Body of pancreas (tissue), 4 donors: ENCODE measurements at regions not wholly inside any gene's neighbourhood (a gene's known extent, or its start where the extent isn't known, plus 50 kb on each side); places are given as distances from the start of the nearest gene placed in this dataset.

ENCODE experiments used
- ATAC-seq: fragments of 150-250 bp; one replicate; pipeline ENCODE4 v1.9.1; 2016
- DNase-seq, 4 donors: peaks; one replicate each; pipeline ENCODE4 v3.0.0-alpha.2; 2019
- H3K27ac ChIP-seq, 4 donors: fragments of 200-600 bp; sonication (generic); 1 replicate in 3 of 4; 2 replicates in 1 of 4; pipeline versions ENCODE4 v1.5.1 to v1.6.1; 2016 to 2019; ENCODE audit warnings: mild to moderate bottlenecking in 1 of 4, mixed read lengths in 1 of 4, moderate library complexity in 1 of 4
- H3K27me3 ChIP-seq, 2 donors: fragments of 200-600 bp; sonication (generic); one replicate each; pipeline ENCODE4 v1.6.0; 2016; ENCODE audit warnings: mild to moderate bottlenecking in 1 of 2
- H3K36me3 ChIP-seq, 2 donors: fragments of 200-600 bp; sonication (generic); replicated peaks in 1 of 2; 2 replicates each; pipeline ENCODE4 v1.5.1; 2016; ENCODE audit warnings: low read depth in 2 of 2; ENCODE audit not compliant: insufficient read depth in 1 of 2
- H3K4me1 ChIP-seq: fragments of 200-600 bp; sonication (generic); one replicate; pipeline ENCODE4 v1.6.0; 2016
- H3K4me3 ChIP-seq, 2 donors: fragments of 200-600 bp; sonication (generic); 1 replicate in 1 of 2; 2 replicates in 1 of 2; pipeline ENCODE4 v1.5.1; 2016 to 2019
- H3K9me3 ChIP-seq, 3 donors: fragments of 200-600 bp; sonication (generic); 1 replicate in 2 of 3; 2 replicates in 1 of 3; pipeline ENCODE4 v1.5.1; 2016
- CTCF ChIP-seq, 7 experiments: fragments of 450-650 bp in 4 of 7; fragments of 200-600 bp in 3 of 7; sonication (generic) in 3 of 7; IDR thresholded peaks; one replicate each; pipeline ENCODE4 v1.5.1; 2016 to 2019; ENCODE audit warnings: antibody characterized with exemption in 7 of 7
- POLR2A ChIP-seq, 3 donors: fragments of 450-650 bp; IDR thresholded peaks; one replicate each; pipeline ENCODE4 v1.6.1; 2016; ENCODE audit warnings: antibody characterized with exemption in 3 of 3, mild to moderate bottlenecking in 2 of 3
- WGBS, 2 donors: methylation state at CpG; one replicate each; pipeline ENCODE4 v1.1.5; 2017; 5-methylcytosine and 5-hydroxymethylcytosine counted together
- intact Hi-C: fragments of 100-400 bp; cut with DNase I; formaldehyde crosslinking; loops from one replicate; pipeline ENCODE4 v1.15.1; 2023

- 42 to 43% methylated on average over 4 of the region's 4 CpGs for WGBS, 2 donors
- Histone ChIP-seq H3K27me3 (no peaks in the 10 kb centered on the region), H3K4me3 (no peak overlapping the region), H3K36me3 (no peaks in the 10 kb centered on the region), H3K9me3 (no peaks in the 10 kb centered on the region), H3K27ac (no peak overlapping the region), H3K4me1 (no peaks in the 10 kb centered on the region)
- no peak for TF ChIP-seq CTCF (IDR thresholded peaks at IDR 0.05)
- TF ChIP-seq POLR2A (IDR thresholded peaks at IDR 0.05), result no peak
- DNase-seq, result no peak
- no peak for ATAC-seq
- intact Hi-C loops, result loop anchor here (10.0 kb wide), 1 partner anchor 359 kb away; no protein-coding TSS in a partner anchor
These were observed 64.9 kb downstream of the PTGS2 start for GRCh38 chr1:186615332-186615731.

GRCh38 chr1:186611156-186611555, 69.1 kb downstream of the PTGS2 start:
- no peak for DNase-seq
- ATAC-seq, result no peak
- Histone ChIP-seq H3K27ac (no peak overlapping the region), H3K4me1 (no peaks in the 10 kb centered on the region), H3K4me3 (no peak overlapping the region), H3K9me3 (no peaks in the 10 kb centered on the region), H3K36me3 (no peaks in the 10 kb centered on the region), H3K27me3 (no peaks in the 10 kb centered on the region)
- WGBS, 2 donors, result 79 to 91% methylated on average over 3 of the region's 3 CpGs
- no peak for TF ChIP-seq CTCF (IDR thresholded peaks at IDR 0.05)
- TF ChIP-seq POLR2A (IDR thresholded peaks at IDR 0.05), result no peak
- intact Hi-C loops, result loop anchor here (10.0 kb wide), 1 partner anchor 364 kb away; no protein-coding TSS in a partner anchor

- ATAC-seq, result no peak
- Histone ChIP-seq H3K36me3 (no peaks in the 10 kb centered on the region), H3K4me3 (no peak overlapping the region), H3K27me3 (no peaks in the 10 kb centered on the region), H3K27ac (no peak overlapping the region), H3K4me1 (no peaks in the 10 kb centered on the region), H3K9me3 (peaks cover 0 to 4% (median 0%) of the 10 kb centered on the region in 3 donors)
- TF ChIP-seq CTCF (IDR thresholded peaks at IDR 0.05) (no peak), POLR2A (IDR thresholded peaks at IDR 0.05) (no peak)
- DNase-seq, result no peak
- intact Hi-C loops, result no loop called here
These were observed 71.0 kb downstream of the PTGS2 start for GRCh38 chr1:186609183-186609582.

GRCh38 chr1:186605762-186606350, 74.4 kb downstream of the PTGS2 start:
- TF ChIP-seq POLR2A (IDR thresholded peaks at IDR 0.05), result no peak
- TF ChIP-seq CTCF (IDR thresholded peaks at IDR 0.05), result peak in 5 of 7 experiments; percentile 21 to 58 (median 37)
- no peaks in the 10 kb centered on the region for H3K36me3 ChIP-seq
- DNase-seq (peak in 2 of 4 donors; percentile 13 to 27), ATAC-seq (no peak)
- H3K4me1 ChIP-seq, result no peaks in the 10 kb centered on the region
- H3K27me3 ChIP-seq, result no peaks in the 10 kb centered on the region
- no peak overlapping the region for H3K27ac ChIP-seq
- peaks cover 0 to 4% (median 0%) of the 10 kb centered on the region in 3 donors for H3K9me3 ChIP-seq
- intact Hi-C loops, result no loop called here
- 19 to 32% methylated on average over 4 of the region's 4 CpGs for WGBS, 2 donors
- no peak overlapping the region for H3K4me3 ChIP-seq

- DNase-seq, result no peak
- TF ChIP-seq POLR2A (IDR thresholded peaks at IDR 0.05), result no peak
- no peak for TF ChIP-seq CTCF (IDR thresholded peaks at IDR 0.05)
- intact Hi-C loops, result no loop called here
- WGBS, 2 donors, result 47 to 63% methylated on average over 3 of the region's 3 CpGs
- Histone ChIP-seq H3K4me3 (no peak overlapping the region), H3K27ac (no peak overlapping the region), H3K4me1 (no peaks in the 10 kb centered on the region), H3K27me3 (no peaks in the 10 kb centered on the region), H3K36me3 (no peaks in the 10 kb centered on the region), H3K9me3 (no peaks in the 10 kb centered on the region)
- ATAC-seq, result no peak
These were observed 84.3 kb downstream of the PTGS2 start for GRCh38 chr1:186595969-186596368.
